ENCODE measurements at regions not wholly inside any gene's neighbourhood (a gene's known extent, or its start where the extent isn't known, plus 50 kb on each side); places are given as distances from the start of the nearest gene placed in this dataset.

DNA sequence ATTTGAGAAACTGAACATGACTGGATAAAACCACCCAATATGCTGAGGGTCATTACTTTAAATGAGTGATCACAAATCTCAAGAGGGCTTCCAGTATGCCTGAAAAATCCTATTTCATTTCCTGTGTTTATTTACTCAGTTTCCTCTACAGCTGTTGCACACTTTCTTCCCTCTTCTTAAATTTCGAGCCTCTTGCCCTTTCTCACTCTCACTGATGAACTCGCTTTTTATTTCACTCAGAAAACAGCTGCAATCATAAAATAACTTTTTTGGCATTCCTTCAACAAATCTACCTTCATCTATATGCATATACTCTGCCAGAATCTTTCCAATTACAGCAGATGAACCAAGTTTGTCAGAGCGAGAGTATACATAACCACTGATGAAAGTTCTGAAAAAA lies 101.3 kb downstream of the EIF4E start:
- TF ChIP-seq CTCF (optimal IDR thresholded peaks at IDR 0.05 in 1 of 3, IDR thresholded peaks at IDR 0.05 in 1 of 3, conservative IDR thresholded peaks at IDR 0.05 in 1 of 3; ENCODE audit: extremely low read depth in 1 of 3, insufficient read depth in 2 of 3, low read length in 3 of 3) (no peak), EZH2 (IDR thresholded peaks at IDR 0.05; ENCODE audit: low read length) (no peak)
